Endothelial cell of umbilical vein (primary cell): ENCODE measurements at regions not wholly inside any gene's neighbourhood (a gene's known extent, or its start where the extent isn't known, plus 50 kb on each side); places are given as distances from the start of the nearest gene placed in this dataset.

ENCODE experiments used
- POLR2A ChIP-seq: IDR thresholded peaks from 2 replicates; pipeline ENCODE4 v1.6.1; 2012; ENCODE audit warnings: low read depth, mild to moderate bottlenecking, control low read depth, low read length
- POLR2AphosphoS5 ChIP-seq: IDR thresholded peaks from 2 replicates; pipeline ENCODE4 v1.6.1; 2012; ENCODE audit warnings: low read depth, mild to moderate bottlenecking, control low read depth, low read length, moderate library complexity; ENCODE audit not compliant: insufficient read depth
- TF ChIP-seq, protein P1 (sequence below), 2 donors: IDR thresholded peaks; 1 replicate in 1 of 2; 2 replicates in 1 of 2; pipeline ENCODE4 v1.5.1; 2011; ENCODE audit warnings: low read length in 2 of 2, mild to moderate bottlenecking in 2 of 2, moderate library complexity in 2 of 2, control low read depth in 1 of 2, inconsistent platforms in 1 of 2, low read depth in 1 of 2; ENCODE audit not compliant: insufficient read depth in 1 of 2; ENCODE audit errors: extremely low read depth in 1 of 2
- TF ChIP-seq, protein P2 (sequence below): IDR thresholded peaks from 2 replicates; pipeline ENCODE4 v1.6.1; 2011; ENCODE audit not compliant: insufficient read depth, insufficient read length

DNA sequence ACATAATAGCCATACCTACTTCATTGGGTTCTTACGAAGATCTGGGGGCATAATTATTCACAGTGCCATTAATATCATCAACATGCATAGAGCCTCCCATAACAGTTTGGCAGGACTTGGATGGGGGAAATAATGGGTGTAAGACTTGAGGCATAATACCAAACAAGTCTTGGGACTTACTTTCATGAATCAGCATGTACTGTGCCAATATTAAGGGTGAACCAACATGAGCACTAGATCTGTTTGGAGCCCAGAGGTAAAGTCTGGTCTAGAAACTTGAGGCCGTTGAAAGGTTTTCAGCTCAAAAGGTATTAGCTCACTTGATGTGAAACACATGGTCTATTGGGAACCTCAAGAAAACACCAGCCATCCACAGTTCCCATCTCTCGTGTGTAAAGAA lies 56.7 kb upstream of the ZC3H11B start:
- TF ChIP-seq POLR2A (no peak), POLR2AphosphoS5 (no peak)
- TF ChIP-seq, protein P1, sequence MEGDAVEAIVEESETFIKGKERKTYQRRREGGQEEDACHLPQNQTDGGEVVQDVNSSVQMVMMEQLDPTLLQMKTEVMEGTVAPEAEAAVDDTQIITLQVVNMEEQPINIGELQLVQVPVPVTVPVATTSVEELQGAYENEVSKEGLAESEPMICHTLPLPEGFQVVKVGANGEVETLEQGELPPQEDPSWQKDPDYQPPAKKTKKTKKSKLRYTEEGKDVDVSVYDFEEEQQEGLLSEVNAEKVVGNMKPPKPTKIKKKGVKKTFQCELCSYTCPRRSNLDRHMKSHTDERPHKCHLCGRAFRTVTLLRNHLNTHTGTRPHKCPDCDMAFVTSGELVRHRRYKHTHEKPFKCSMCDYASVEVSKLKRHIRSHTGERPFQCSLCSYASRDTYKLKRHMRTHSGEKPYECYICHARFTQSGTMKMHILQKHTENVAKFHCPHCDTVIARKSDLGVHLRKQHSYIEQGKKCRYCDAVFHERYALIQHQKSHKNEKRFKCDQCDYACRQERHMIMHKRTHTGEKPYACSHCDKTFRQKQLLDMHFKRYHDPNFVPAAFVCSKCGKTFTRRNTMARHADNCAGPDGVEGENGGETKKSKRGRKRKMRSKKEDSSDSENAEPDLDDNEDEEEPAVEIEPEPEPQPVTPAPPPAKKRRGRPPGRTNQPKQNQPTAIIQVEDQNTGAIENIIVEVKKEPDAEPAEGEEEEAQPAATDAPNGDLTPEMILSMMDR (IDR thresholded peaks at IDR 0.05; ENCODE audit: extremely low read depth in 1 of 2, insufficient read depth in 1 of 2, low read depth in 1 of 2, low read length in 2 of 2), result no peak
- TF ChIP-seq, protein P2, sequence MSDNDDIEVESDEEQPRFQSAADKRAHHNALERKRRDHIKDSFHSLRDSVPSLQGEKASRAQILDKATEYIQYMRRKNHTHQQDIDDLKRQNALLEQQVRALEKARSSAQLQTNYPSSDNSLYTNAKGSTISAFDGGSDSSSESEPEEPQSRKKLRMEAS, result no peak
